WTC11 (cell line): ENCODE measurements at regions not wholly inside any gene's neighbourhood (a gene's known extent, or its start where the extent isn't known, plus 50 kb on each side); places are given as distances from the start of the nearest gene placed in this dataset.

ENCODE experiments used
- ATAC-seq: fragments of 200-7000 bp; cut with Tn5 transposase; 2 replicates; pipeline ENCODE4 v1.10.0; 2021; ENCODE audit warnings: mild to moderate bottlenecking, moderate library complexity
- CTCF ChIA-PET: fragments of 300-600 bp; sonication (Branson Sonifier 250); formaldehyde crosslinking; loops from one replicate; lab custom pipeline; 2021; ENCODE audit warnings: antibody characterized with exemption; lab: Charles Lee
- POLR2A ChIA-PET: fragments of 350-600 bp; sonication (Branson Sonifier 250); formaldehyde crosslinking; loops from one replicate; lab custom pipeline; 2021; ENCODE audit warnings: antibody characterized with exemption; lab: Charles Lee
- DNase-seq: peaks from one replicate; pipeline ENCODE4 v3.0.0; 2021; ENCODE audit warnings: low spot score
- H3K27ac Mint-ChIP-seq: 2 replicates; pipeline ENCODE4 v1.8.0; 2021; ENCODE audit warnings: mixed read lengths
- H3K27me3 Mint-ChIP-seq: 2 replicates; pipeline ENCODE4 v1.8.0; 2021; ENCODE audit warnings: low read depth, mild to moderate bottlenecking, moderate library complexity, mixed read lengths
- H3K36me3 Mint-ChIP-seq: 2 replicates; pipeline ENCODE4 v1.8.0; 2021; ENCODE audit warnings: mixed read lengths
- H3K4me1 Mint-ChIP-seq: 2 replicates; pipeline ENCODE4 v1.8.0; 2022; ENCODE audit warnings: mixed read lengths
- H3K4me3 Mint-ChIP-seq: 2 replicates; pipeline ENCODE4 v1.8.0; 2021; ENCODE audit warnings: mild to moderate bottlenecking, moderate library complexity, mixed read lengths
- H3K9me3 Mint-ChIP-seq: 2 replicates; pipeline ENCODE4 v1.8.0; 2021; ENCODE audit warnings: mixed read lengths
- ATF3 ChIP-seq: sonication (generic); formaldehyde crosslinking; conservative IDR thresholded peaks from 2 replicates; pipeline ENCODE4 v1.8.1; 2022; ENCODE audit warnings: mild to moderate bottlenecking, missing genetic modification reagents
- E2F5 ChIP-seq: sonication (generic); formaldehyde crosslinking; IDR thresholded peaks from 2 replicates; pipeline ENCODE4 v1.8.1; 2022; ENCODE audit warnings: mild to moderate bottlenecking, moderate library complexity, missing genetic modification reagents
- ESRRA ChIP-seq: sonication (generic); formaldehyde crosslinking; IDR thresholded peaks from 2 replicates; pipeline ENCODE4 v1.8.1; 2022; ENCODE audit warnings: mild to moderate bottlenecking, missing genetic modification reagents, borderline replicate concordance
- FOXJ3 ChIP-seq: sonication (generic); formaldehyde crosslinking; IDR thresholded peaks from 2 replicates; pipeline ENCODE4 v1.9.0; 2021; ENCODE audit warnings: missing genetic modification reagents, mild to moderate bottlenecking, borderline replicate concordance
- GTF2I ChIP-seq: fragments of 250-450 bp; sonication (Bioruptor Pico); conservative IDR thresholded peaks from 2 replicates; pipeline ENCODE4 v1.4.0; 2021; ENCODE audit warnings: mild to moderate bottlenecking
- HMGXB4 ChIP-seq: sonication (generic); formaldehyde crosslinking; IDR thresholded peaks from 2 replicates; pipeline ENCODE4 v1.8.1; 2023; ENCODE audit warnings: mild to moderate bottlenecking, moderate library complexity, missing genetic modification reagents
- JAZF1 ChIP-seq: fragments of 250-450 bp; sonication (Bioruptor Pico); IDR thresholded peaks from 2 replicates; pipeline ENCODE4 v1.9.0; 2021; ENCODE audit warnings: moderate library complexity, mild to moderate bottlenecking, inconsistent platforms
- KAT7 ChIP-seq: sonication (generic); formaldehyde crosslinking; IDR thresholded peaks from 2 replicates; pipeline ENCODE4 v1.8.1; 2023; ENCODE audit warnings: missing genetic modification reagents, mild to moderate bottlenecking, borderline replicate concordance
- NR2C2 ChIP-seq: sonication (generic); formaldehyde crosslinking; IDR thresholded peaks from 2 replicates; pipeline ENCODE4 v1.8.0; 2022; ENCODE audit warnings: mild to moderate bottlenecking, missing genetic modification reagents
- PRRX2 ChIP-seq: fragments of 250-450 bp; sonication (Bioruptor Pico); IDR thresholded peaks from 2 replicates; pipeline ENCODE4 v1.8.0; 2021; ENCODE audit warnings: mild to moderate bottlenecking
- RELA ChIP-seq: sonication (generic); formaldehyde crosslinking; IDR thresholded peaks from 2 replicates; pipeline ENCODE4 v1.8.1; 2022; ENCODE audit warnings: missing genetic modification reagents, mild to moderate bottlenecking, borderline replicate concordance
- RORB ChIP-seq: fragments of 250-450 bp; sonication (Bioruptor Pico); IDR thresholded peaks from 2 replicates; pipeline ENCODE4 v1.9.0; 2021; ENCODE audit warnings: mild to moderate bottlenecking
- SMAD4 ChIP-seq: sonication (generic); formaldehyde crosslinking; IDR thresholded peaks from 2 replicates; pipeline ENCODE4 v1.8.0; 2022; ENCODE audit warnings: mild to moderate bottlenecking, missing genetic modification reagents
- SOX15 ChIP-seq: fragments of 250-450 bp; sonication (Bioruptor Pico); IDR thresholded peaks from 2 replicates; pipeline ENCODE4 v1.9.0; 2021; ENCODE audit warnings: mild to moderate bottlenecking
- STAT6 ChIP-seq: sonication (generic); formaldehyde crosslinking; conservative IDR thresholded peaks from 2 replicates; pipeline ENCODE4 v1.8.1; 2023; ENCODE audit warnings: mild to moderate bottlenecking, low read depth, missing genetic modification reagents, moderate library complexity
- TEAD1 ChIP-seq: sonication (generic); formaldehyde crosslinking; IDR thresholded peaks from 2 replicates; pipeline ENCODE4 v1.8.0; 2022; ENCODE audit warnings: mild to moderate bottlenecking, missing genetic modification reagents
- TEAD4 ChIP-seq: sonication (generic); formaldehyde crosslinking; IDR thresholded peaks from 2 replicates; pipeline ENCODE4 v1.8.0; 2022; ENCODE audit warnings: mild to moderate bottlenecking, missing genetic modification reagents
- TP53 ChIP-seq: sonication (generic); formaldehyde crosslinking; IDR thresholded peaks from 2 replicates; pipeline ENCODE4 v1.8.1; 2023; ENCODE audit warnings: mild to moderate bottlenecking, missing genetic modification reagents
- ZNF138 ChIP-seq: sonication (generic); formaldehyde crosslinking; conservative IDR thresholded peaks from 2 replicates; pipeline ENCODE4 v1.8.1; 2022; ENCODE audit warnings: mild to moderate bottlenecking, moderate library complexity, missing genetic modification reagents
- ZNF219 ChIP-seq: sonication (generic); formaldehyde crosslinking; IDR thresholded peaks from 2 replicates; pipeline ENCODE4 v1.8.0; 2023; ENCODE audit warnings: missing genetic modification reagents, mild to moderate bottlenecking, borderline replicate concordance
- ZNF232 ChIP-seq: sonication (generic); formaldehyde crosslinking; IDR thresholded peaks from 2 replicates; pipeline ENCODE4 v1.8.0; 2022; ENCODE audit warnings: mild to moderate bottlenecking, missing genetic modification reagents
- ZNF671 ChIP-seq: fragments of 250-450 bp; sonication (Bioruptor Pico); IDR thresholded peaks from 2 replicates; pipeline ENCODE4 v1.8.0; 2021; ENCODE audit warnings: mild to moderate bottlenecking
- TF ChIP-seq, protein P1 (sequence below): fragments of 250-450 bp; sonication (Bioruptor Pico); conservative IDR thresholded peaks from 2 replicates; pipeline ENCODE4 v1.9.0; 2021; ENCODE audit warnings: mild to moderate bottlenecking
- TF ChIP-seq, protein P2 (sequence below): sonication (generic); formaldehyde crosslinking; IDR thresholded peaks from 2 replicates; pipeline ENCODE4 v1.8.0; 2023; ENCODE audit warnings: missing genetic modification reagents
- TF ChIP-seq, protein P3 (sequence below): fragments of 200-600 bp; IDR thresholded peaks from 2 replicates; pipeline ENCODE4 v1.8.0; 2022; ENCODE audit warnings: antibody characterized with exemption
- TF ChIP-seq, protein P4 (sequence below): sonication (generic); formaldehyde crosslinking; IDR thresholded peaks from 2 replicates; pipeline ENCODE4 v1.8.0; 2022; ENCODE audit warnings: mild to moderate bottlenecking, missing genetic modification reagents
- TF ChIP-seq, protein P5 (sequence below): fragments of 250-450 bp; sonication (Bioruptor Pico); IDR thresholded peaks from 2 replicates; pipeline ENCODE4 v1.9.0; 2021; ENCODE audit warnings: moderate library complexity, mild to moderate bottlenecking, inconsistent platforms, borderline replicate concordance

DNA sequence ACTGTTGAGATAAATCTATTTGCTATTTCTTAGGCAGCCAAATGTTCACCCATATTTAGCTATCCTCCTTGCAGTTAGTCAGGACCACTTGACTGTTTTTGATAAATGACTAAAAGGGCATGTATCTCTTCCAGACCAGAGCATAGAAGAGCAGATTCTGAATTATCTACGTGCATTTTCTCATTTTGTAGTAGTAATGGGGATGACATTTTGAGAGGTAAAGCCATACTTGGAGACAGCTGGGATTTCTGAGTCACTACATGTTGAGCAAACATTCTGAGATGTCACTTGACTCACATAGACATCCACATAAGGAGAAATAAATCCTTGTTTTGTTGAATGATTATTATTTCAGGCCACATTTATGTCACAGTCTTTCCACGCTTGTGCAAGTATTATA is 297.6 kb downstream of the CDH10 start:
- H3K36me3 Mint-ChIP-seq, result 0 out of 2 replicates have a peak, but pooled peaks cover 3% of the 10 kb centered on the region
- TF ChIP-seq TEAD4 (no peak), RORB (no peak), STAT6 (no peak), FOXJ3 (no peak), ZNF671 (CRISPR knock-in tag) (no peak), HMGXB4 (CRISPR knock-in tag) (no peak), SOX15 (no peak), NR2C2 (CRISPR knock-in tag) (no peak), RELA (CRISPR knock-in tag) (no peak), KAT7 (CRISPR knock-in tag) (no peak), E2F5 (CRISPR knock-in tag) (no peak), TP53 (CRISPR knock-in tag) (no peak), JAZF1 (CRISPR knock-in tag) (no peak), ZNF232 (CRISPR knock-in tag) (no peak), ZNF138 (CRISPR knock-in tag) (no peak), PRRX2 (no peak)
- TF ChIP-seq, protein P1, sequence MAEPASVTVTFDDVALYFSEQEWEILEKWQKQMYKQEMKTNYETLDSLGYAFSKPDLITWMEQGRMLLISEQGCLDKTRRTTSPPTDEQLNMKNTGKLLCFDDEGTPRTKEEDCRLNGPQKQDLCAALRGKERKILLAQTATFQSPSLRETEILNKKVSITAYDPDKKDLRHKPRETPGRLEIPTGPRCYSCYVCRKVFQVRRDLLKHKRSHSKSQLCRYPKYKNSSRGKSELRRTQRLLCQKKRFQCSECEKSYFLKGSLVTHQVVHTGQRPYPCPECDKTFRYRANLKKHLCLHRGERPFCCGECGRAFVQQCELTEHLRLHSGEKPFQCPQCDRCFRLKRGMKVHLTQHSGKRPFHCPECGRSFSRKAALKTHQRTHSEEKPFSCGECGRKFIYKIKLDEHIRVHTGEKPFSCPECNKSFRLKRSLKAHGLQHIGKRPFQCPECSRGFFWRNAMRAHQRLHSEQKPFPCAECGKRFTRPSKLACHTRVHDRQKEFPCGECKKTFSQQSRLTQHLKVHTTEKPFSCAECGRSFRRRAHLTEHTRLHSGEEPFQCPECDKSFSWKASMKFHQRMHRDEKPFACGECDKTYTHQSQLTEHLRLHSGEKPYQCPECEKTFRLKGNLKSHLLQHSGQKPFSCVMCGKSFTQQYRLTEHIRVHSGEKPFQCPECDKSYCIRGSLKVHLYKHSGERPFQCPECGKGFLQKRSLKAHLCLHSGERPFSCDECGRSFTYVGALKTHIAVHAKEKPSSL (CRISPR knock-in tag), result no peak
- TF ChIP-seq, protein P2, sequence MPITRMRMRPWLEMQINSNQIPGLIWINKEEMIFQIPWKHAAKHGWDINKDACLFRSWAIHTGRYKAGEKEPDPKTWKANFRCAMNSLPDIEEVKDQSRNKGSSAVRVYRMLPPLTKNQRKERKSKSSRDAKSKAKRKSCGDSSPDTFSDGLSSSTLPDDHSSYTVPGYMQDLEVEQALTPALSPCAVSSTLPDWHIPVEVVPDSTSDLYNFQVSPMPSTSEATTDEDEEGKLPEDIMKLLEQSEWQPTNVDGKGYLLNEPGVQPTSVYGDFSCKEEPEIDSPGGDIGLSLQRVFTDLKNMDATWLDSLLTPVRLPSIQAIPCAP (CRISPR knock-in tag), result no peak
- DNase-seq, result no peak
- no peak overlapping the region for H3K4me3 Mint-ChIP-seq
- ATAC-seq, result no peak
- H3K4me1 Mint-ChIP-seq, result peaks cover 6% of the 10 kb centered on the region
- ChIA-PET POLR2A (no interaction called here), CTCF (no interaction called here)
- H3K27ac Mint-ChIP-seq, result no peak overlapping the region
- H3K27me3 Mint-ChIP-seq, result no peaks in the 10 kb centered on the region; the same call in none of the 2 replicates
- H3K9me3 Mint-ChIP-seq, result peaks cover 10% of the 10 kb centered on the region

- Mint-ChIP-seq H3K4me1 (no peaks in the 10 kb centered on the region), H3K27ac (no peak overlapping the region), H3K36me3 (no peaks in the 10 kb centered on the region; the same call in 1 of the 2 replicates), H3K27me3 (no peaks in the 10 kb centered on the region; the same call in none of the 2 replicates), H3K4me3 (no peak overlapping the region), H3K9me3 (peaks cover 6% of the 10 kb centered on the region)
- CTCF ChIA-PET, result no interaction called here
- POLR2A ChIA-PET, result no interaction called here
- DNase-seq, result no peak
- no peak for ATAC-seq
- TF ChIP-seq SMAD4 (CRISPR knock-in tag) (no peak), ZNF219 (CRISPR knock-in tag) (no peak), ESRRA (no peak), TEAD1 (no peak), GTF2I (CRISPR knock-in tag) (no peak), ATF3 (CRISPR knock-in tag) (no peak)
- TF ChIP-seq, protein P3, sequence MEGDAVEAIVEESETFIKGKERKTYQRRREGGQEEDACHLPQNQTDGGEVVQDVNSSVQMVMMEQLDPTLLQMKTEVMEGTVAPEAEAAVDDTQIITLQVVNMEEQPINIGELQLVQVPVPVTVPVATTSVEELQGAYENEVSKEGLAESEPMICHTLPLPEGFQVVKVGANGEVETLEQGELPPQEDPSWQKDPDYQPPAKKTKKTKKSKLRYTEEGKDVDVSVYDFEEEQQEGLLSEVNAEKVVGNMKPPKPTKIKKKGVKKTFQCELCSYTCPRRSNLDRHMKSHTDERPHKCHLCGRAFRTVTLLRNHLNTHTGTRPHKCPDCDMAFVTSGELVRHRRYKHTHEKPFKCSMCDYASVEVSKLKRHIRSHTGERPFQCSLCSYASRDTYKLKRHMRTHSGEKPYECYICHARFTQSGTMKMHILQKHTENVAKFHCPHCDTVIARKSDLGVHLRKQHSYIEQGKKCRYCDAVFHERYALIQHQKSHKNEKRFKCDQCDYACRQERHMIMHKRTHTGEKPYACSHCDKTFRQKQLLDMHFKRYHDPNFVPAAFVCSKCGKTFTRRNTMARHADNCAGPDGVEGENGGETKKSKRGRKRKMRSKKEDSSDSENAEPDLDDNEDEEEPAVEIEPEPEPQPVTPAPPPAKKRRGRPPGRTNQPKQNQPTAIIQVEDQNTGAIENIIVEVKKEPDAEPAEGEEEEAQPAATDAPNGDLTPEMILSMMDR, result no peak
- TF ChIP-seq, protein P4, sequence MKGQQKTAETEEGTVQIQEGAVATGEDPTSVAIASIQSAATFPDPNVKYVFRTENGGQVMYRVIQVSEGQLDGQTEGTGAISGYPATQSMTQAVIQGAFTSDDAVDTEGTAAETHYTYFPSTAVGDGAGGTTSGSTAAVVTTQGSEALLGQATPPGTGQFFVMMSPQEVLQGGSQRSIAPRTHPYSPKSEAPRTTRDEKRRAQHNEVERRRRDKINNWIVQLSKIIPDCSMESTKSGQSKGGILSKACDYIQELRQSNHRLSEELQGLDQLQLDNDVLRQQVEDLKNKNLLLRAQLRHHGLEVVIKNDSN (CRISPR knock-in tag), result no peak
- TF ChIP-seq, protein P5, sequence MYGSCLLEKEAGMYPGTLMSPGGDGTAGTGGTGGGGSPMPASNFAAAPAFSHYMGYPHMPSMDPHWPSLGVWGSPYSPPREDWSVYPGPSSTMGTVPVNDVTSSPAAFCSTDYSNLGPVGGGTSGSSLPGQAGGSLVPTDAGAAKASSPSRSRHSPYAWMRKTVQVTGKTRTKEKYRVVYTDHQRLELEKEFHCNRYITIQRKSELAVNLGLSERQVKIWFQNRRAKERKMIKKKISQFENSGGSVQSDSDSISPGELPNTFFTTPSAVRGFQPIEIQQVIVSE, result no peak
Measured at GRCh38 chr5:24351285-24351684, 293.5 kb downstream of the CDH10 start.
